Stimulated activated CD4-positive, alpha-beta T cell treated with anti-CD3 and anti-CD28 coated beads, Interleukin-12 subunit alpha, Interleukin-12 subunit beta, amount 100 ng/mL, for 24 hours (primary cell): ENCODE measurements at regions not wholly inside any gene's neighbourhood (a gene's known extent, or its start where the extent isn't known, plus 50 kb on each side); places are given as distances from the start of the nearest gene placed in this dataset.

Experiments
- DNase-seq, 2 experiments: peaks; one replicate each; pipeline ENCODE4 v3.0.0-alpha.2; 2020; ENCODE audit warnings: low read depth in 2 of 2

GRCh38 chr19:28509079-28509895 is 703.7 kb downstream of the UQCRFS1 start:
- no peak for DNase-seq

- DNase-seq: no peak
These were observed 704.3 kb downstream of the UQCRFS1 start for GRCh38 chr19:28508666-28509065.

- no peak for DNase-seq
These were observed 707.0 kb downstream of the UQCRFS1 start for GRCh38 chr19:28505933-28506332.

GRCh38 chr19:28505134-28505533 is 707.8 kb downstream of the UQCRFS1 start:
- DNase-seq: no peak

- DNase-seq: no peak
These were observed 708.2 kb downstream of the UQCRFS1 start for GRCh38 chr19:28504727-28505126.

GRCh38 chr19:28504139-28504538 is 708.8 kb downstream of the UQCRFS1 start:
- no peak for DNase-seq

GRCh38 chr19:28502879-28503734 is 709.8 kb downstream of the UQCRFS1 start:
- no peak for DNase-seq

GRCh38 chr19:28501976-28502375 is 711.0 kb downstream of the UQCRFS1 start:
- DNase-seq: no peak

GRCh38 chr19:28500982-28501630 is 711.8 kb downstream of the UQCRFS1 start:
- DNase-seq: no peak

- no peak for DNase-seq
These were observed 712.7 kb downstream of the UQCRFS1 start for GRCh38 chr19:28500296-28500695.

GRCh38 chr19:28498404-28498976 is 714.5 kb downstream of the UQCRFS1 start:
- DNase-seq: no peak

- DNase-seq: no peak
These were observed 715.1 kb downstream of the UQCRFS1 start for GRCh38 chr19:28497887-28498286.

GRCh38 chr19:28497137-28497536 is 715.8 kb downstream of the UQCRFS1 start:
- DNase-seq: no peak

GRCh38 chr19:28495046-28495445 is 717.9 kb downstream of the UQCRFS1 start:
- no peak for DNase-seq

- DNase-seq: no peak
These were observed 718.5 kb downstream of the UQCRFS1 start for GRCh38 chr19:28494461-28494860.

- DNase-seq: no peak
These were observed 719.1 kb downstream of the UQCRFS1 start for GRCh38 chr19:28493884-28494283.

GRCh38 chr19:28492621-28493020 is 720.3 kb downstream of the UQCRFS1 start:
- no peak for DNase-seq

GRCh38 chr19:28492201-28492600 is 720.8 kb downstream of the UQCRFS1 start:
- DNase-seq: no peak

- DNase-seq: no peak
These were observed 723.2 kb downstream of the UQCRFS1 start for GRCh38 chr19:28489776-28490175.

GRCh38 chr19:28489126-28489660 is 723.8 kb downstream of the UQCRFS1 start:
- DNase-seq: no peak

- DNase-seq: no peak
These were observed 725.0 kb downstream of the UQCRFS1 start for GRCh38 chr19:28487999-28488398.

- DNase-seq: no peak
These were observed 726.0 kb downstream of the UQCRFS1 start for GRCh38 chr19:28486926-28487325.
